MM.1S (cell line): ENCODE measurements at regions not wholly inside any gene's neighbourhood (a gene's known extent, or its start where the extent isn't known, plus 50 kb on each side); places are given as distances from the start of the nearest gene placed in this dataset.
"Not testable (repeated sequence)": the region's sequence is repeated elsewhere in the genome, so short reads cannot be mapped to it uniquely, and the experiment has no call there.

Source experiments
- CTCF ChIP-seq: fragments of 300-600 bp; sonication (generic); IDR thresholded peaks from 2 replicates; pipeline ENCODE4 v1.5.1; 2016; ENCODE audit warnings: antibody characterized with exemption, low read length, mixed read lengths
- EZH2 ChIP-seq: fragments of 300-600 bp; sonication (generic); optimal IDR thresholded peaks from 2 replicates; pipeline ENCODE3; 2017; ENCODE audit warnings: low read depth, mild to moderate bottlenecking, antibody characterized with exemption, low read length, mixed read lengths
- EZH2phosphoT487 ChIP-seq: fragments of 300-600 bp; sonication (generic); IDR thresholded peaks from 2 replicates; pipeline ENCODE4 v1.6.1; 2018; ENCODE audit warnings: antibody characterized with exemption, low read length

- not testable (repeated sequence) for TF ChIP-seq EZH2, CTCF, EZH2phosphoT487
Observed at GRCh38 chr15:21068917-21069316, 202.8 kb upstream of the POTEB2 start.
